Gastrocnemius medialis (tissue), 4 donors: ENCODE measurements at regions not wholly inside any gene's neighbourhood (a gene's known extent, or its start where the extent isn't known, plus 50 kb on each side); places are given as distances from the start of the nearest gene placed in this dataset.

Source experiments
- ATAC-seq, 2 donors: fragments of 150-250 bp; one replicate each; pipeline ENCODE4 v1.9.1; 2016
- DNase-seq, 2 donors: peaks; one replicate each; pipeline ENCODE4 v3.0.0-alpha.2; 2019
- H3K27ac ChIP-seq, 4 donors: fragments of 200-600 bp; sonication (generic); 1 replicate in 1 of 4; 2 replicates in 3 of 4; pipeline ENCODE4 v1.5.1; 2016 to 2018; ENCODE audit warnings: mild to moderate bottlenecking in 2 of 4, moderate library complexity in 1 of 4
- H3K27me3 ChIP-seq, 3 donors: fragments of 200-600 bp; sonication (generic) in 2 of 3; 1 replicate in 1 of 3; 2 replicates in 2 of 3; pipeline versions ENCODE4 v1.5.1 to v1.6.0; 2016 to 2019; ENCODE audit warnings: mild to moderate bottlenecking in 1 of 3, moderate library complexity in 1 of 3
- H3K36me3 ChIP-seq, 2 donors: fragments of 200-600 bp; sonication (generic) in 1 of 2; one replicate each; pipeline ENCODE4 v1.5.1; 2017 to 2018
- H3K4me1 ChIP-seq, 2 donors: fragments of 200-600 bp; sonication (generic) in 1 of 2; one replicate each; pipeline ENCODE4 v1.5.1; 2016 to 2017; ENCODE audit warnings: mild to moderate bottlenecking in 2 of 2
- H3K4me3 ChIP-seq, 4 donors: fragments of 200-600 bp; sonication (generic) in 3 of 4; 1 replicate in 1 of 4; 2 replicates in 3 of 4; pipeline ENCODE4 v1.5.1; 2016 to 2019; ENCODE audit warnings: mild to moderate bottlenecking in 2 of 4
- H3K9me3 ChIP-seq, 3 donors: fragments of 200-600 bp; sonication (generic) in 2 of 3; 1 replicate in 1 of 3; 2 replicates in 2 of 3; pipeline ENCODE4 v1.5.1; 2016 to 2019
- POLR2A ChIP-seq, 2 donors: fragments of 450-650 bp; IDR thresholded peaks; one replicate each; pipeline ENCODE4 v1.6.1; 2017; ENCODE audit warnings: antibody characterized with exemption in 2 of 2, mild to moderate bottlenecking in 2 of 2, moderate library complexity in 2 of 2
- in situ Hi-C, 4 donors: fragments of 200-750 bp; cut with MboI; loops; one replicate each; pipeline versions ENCODE4 v1.15.0 to v1.8.0; 2017; ENCODE audit warnings: low sequenced_read_pairs in 4 of 4
- intact Hi-C: fragments of 100-400 bp; cut with DNase I; formaldehyde crosslinking; loops from one replicate; pipeline ENCODE4 v1.15.1; 2023; ENCODE audit warnings: low total_unique reads
- TF ChIP-seq, protein P1 (sequence below), 5 experiments: fragments of 450-650 bp in 3 of 5; fragments of 200-600 bp in 2 of 5; sonication (generic) in 2 of 5; IDR thresholded peaks in 4 of 5; conservative IDR thresholded peaks in 1 of 5; 1 replicate in 4 of 5; 2 replicates in 1 of 5; pipeline ENCODE4 v1.5.1; 2016 to 2019; ENCODE audit warnings: antibody characterized with exemption in 5 of 5, mild to moderate bottlenecking in 3 of 5, moderate library complexity in 3 of 5

DNA sequence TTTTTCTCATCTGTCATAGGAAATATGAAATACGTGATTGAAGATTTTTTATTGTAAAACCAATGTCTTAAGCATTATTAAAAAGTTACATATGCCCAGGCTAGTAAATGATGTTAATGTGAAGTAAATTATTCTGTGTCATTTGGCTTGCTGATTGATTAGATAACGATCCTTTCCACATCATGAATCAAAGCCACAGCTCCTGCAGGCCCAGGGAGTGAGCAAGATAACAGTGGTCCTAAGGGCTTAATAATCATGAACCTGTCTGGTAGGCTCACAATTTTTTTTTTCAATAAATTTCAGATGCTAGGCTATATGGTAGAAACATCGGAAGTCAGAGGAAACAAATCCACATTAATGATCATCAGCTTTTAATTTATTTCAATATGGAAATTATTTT lies 269.0 kb upstream of the SLC10A2 start:
- H3K4me1 ChIP-seq, result no peaks in the 10 kb centered on the region
- no peaks in the 10 kb centered on the region for H3K36me3 ChIP-seq
- TF ChIP-seq, protein P1, sequence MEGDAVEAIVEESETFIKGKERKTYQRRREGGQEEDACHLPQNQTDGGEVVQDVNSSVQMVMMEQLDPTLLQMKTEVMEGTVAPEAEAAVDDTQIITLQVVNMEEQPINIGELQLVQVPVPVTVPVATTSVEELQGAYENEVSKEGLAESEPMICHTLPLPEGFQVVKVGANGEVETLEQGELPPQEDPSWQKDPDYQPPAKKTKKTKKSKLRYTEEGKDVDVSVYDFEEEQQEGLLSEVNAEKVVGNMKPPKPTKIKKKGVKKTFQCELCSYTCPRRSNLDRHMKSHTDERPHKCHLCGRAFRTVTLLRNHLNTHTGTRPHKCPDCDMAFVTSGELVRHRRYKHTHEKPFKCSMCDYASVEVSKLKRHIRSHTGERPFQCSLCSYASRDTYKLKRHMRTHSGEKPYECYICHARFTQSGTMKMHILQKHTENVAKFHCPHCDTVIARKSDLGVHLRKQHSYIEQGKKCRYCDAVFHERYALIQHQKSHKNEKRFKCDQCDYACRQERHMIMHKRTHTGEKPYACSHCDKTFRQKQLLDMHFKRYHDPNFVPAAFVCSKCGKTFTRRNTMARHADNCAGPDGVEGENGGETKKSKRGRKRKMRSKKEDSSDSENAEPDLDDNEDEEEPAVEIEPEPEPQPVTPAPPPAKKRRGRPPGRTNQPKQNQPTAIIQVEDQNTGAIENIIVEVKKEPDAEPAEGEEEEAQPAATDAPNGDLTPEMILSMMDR (IDR thresholded peaks at IDR 0.05 in 4 of 5, conservative IDR thresholded peaks at IDR 0.05 in 1 of 5), result no peak
- TF ChIP-seq POLR2A (IDR thresholded peaks at IDR 0.05), result no peak
- DNase-seq (no peak), ATAC-seq (no peak)
- H3K9me3 ChIP-seq, result no peaks in the 10 kb centered on the region
- H3K4me3 ChIP-seq, result no peak overlapping the region
- no peaks in the 10 kb centered on the region for H3K27me3 ChIP-seq
- in situ Hi-C loops (no loop called here), intact Hi-C loops (no loop called here)
- no peak overlapping the region for H3K27ac ChIP-seq

DNA sequence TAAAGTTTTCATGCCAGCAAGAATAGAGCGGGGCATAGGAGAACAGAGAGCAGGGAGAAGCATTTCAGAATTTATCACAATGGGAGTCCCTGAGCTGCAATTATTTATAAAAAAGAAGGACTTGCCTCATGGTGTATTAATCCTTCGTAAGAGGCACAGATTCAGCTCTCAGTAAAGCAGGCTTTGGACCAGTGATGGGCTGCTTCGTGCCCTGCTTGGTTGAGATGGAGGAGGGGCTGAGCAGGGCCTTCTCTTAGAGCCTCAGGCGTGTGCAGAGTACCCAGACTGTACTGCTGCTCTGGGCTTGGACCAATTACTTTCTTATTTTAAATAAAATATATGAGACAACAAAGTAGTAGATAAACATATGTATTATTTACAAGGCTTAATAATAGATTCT lies 265.7 kb upstream of the SLC10A2 start:
- in situ Hi-C loops, result no loop called here
- no peaks in the 10 kb centered on the region for H3K36me3 ChIP-seq
- no peak for DNase-seq
- H3K27me3 ChIP-seq, result no peaks in the 10 kb centered on the region
- intact Hi-C loops, result no loop called here
- H3K9me3 ChIP-seq, result no peaks in the 10 kb centered on the region
- no peak for TF ChIP-seq POLR2A (IDR thresholded peaks at IDR 0.05)
- TF ChIP-seq, protein P1 (IDR thresholded peaks at IDR 0.05 in 4 of 5, conservative IDR thresholded peaks at IDR 0.05 in 1 of 5), result no peak
- no peaks in the 10 kb centered on the region for H3K4me1 ChIP-seq
- H3K4me3 ChIP-seq, result no peak overlapping the region
- no peak overlapping the region for H3K27ac ChIP-seq
- ATAC-seq, result no peak

DNA sequence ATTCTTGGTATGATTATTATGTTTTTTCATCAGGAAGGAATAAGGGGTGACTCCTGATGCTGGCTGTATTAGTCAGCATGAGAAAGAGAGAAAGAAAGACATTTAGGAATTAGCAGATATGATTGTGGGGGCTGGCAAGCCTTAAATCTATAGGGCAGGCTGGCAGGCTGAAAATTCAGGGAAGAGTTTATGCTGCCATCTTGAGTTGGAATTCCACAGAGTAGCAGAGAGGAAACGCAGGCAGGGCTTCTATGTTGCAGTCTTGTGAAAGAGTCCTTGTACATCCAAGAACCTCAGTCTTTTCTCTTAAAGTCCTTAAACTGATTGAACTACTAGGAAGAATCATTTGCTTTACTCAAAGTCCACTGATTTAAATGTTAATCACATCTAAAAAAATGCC lies 262.7 kb upstream of the SLC10A2 start:
- in situ Hi-C loops, result no loop called here
- Histone ChIP-seq H3K27ac (no peak overlapping the region), H3K36me3 (no peaks in the 10 kb centered on the region), H3K27me3 (no peaks in the 10 kb centered on the region), H3K9me3 (no peaks in the 10 kb centered on the region), H3K4me3 (no peak overlapping the region), H3K4me1 (no peaks in the 10 kb centered on the region)
- TF ChIP-seq, protein P1 (IDR thresholded peaks at IDR 0.05 in 4 of 5, conservative IDR thresholded peaks at IDR 0.05 in 1 of 5), result no peak
- no peak for TF ChIP-seq POLR2A (IDR thresholded peaks at IDR 0.05)
- intact Hi-C loops, result no loop called here
- DNase-seq (no peak), ATAC-seq (no peak)

DNA sequence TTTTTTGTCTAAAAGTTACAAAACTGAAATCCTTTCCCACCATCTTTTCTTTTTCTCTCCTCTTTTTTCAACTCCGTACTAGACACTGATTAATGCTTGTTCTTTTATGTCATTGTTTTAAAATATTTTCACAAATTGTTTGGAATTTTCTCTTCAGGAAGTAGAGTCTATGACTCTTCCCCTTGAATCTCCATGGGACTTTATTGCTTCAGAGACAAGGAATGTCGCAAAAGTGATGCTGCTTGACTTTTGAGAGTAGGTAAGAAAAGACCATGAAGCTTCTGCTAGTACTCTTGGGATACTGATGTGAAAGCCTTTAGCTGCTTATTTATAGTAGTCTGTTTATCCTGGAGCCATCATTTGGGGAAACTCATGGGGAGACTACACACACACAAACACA lies 260.1 kb upstream of the SLC10A2 start:
- no peak for DNase-seq
- H3K4me3 ChIP-seq, result no peak overlapping the region
- no peaks in the 10 kb centered on the region for H3K27me3 ChIP-seq
- H3K9me3 ChIP-seq, result no peaks in the 10 kb centered on the region
- TF ChIP-seq POLR2A (IDR thresholded peaks at IDR 0.05), result no peak
- TF ChIP-seq, protein P1 (IDR thresholded peaks at IDR 0.05 in 4 of 5, conservative IDR thresholded peaks at IDR 0.05 in 1 of 5), result no peak
- no peaks in the 10 kb centered on the region for H3K4me1 ChIP-seq
- in situ Hi-C loops, result no loop called here
- ATAC-seq, result no peak
- no peak overlapping the region for H3K27ac ChIP-seq
- H3K36me3 ChIP-seq, result no peaks in the 10 kb centered on the region
- intact Hi-C loops, result no loop called here

DNA sequence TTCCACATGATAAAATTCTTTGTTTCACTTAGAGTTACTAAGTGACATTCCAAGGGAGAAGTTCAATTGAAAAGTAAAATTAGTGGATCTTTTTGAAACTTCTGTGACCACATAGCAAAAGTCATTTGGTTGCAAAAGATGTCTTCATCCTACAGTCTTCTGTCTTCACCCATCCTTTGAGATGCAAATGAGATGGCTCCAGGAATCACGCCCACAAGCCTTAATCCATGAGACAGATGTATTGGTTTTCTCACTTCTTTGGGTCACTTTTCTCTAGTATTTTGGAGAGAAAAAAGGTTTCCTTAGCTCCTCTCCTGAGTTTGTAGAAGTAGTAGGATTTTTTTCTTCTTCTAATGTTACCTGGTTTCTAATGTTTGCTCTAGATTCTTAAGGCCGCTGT lies 259.5 kb upstream of the SLC10A2 start:
- in situ Hi-C loops, result no loop called here
- Histone ChIP-seq H3K9me3 (no peaks in the 10 kb centered on the region), H3K27me3 (no peaks in the 10 kb centered on the region), H3K27ac (no peak overlapping the region), H3K36me3 (no peaks in the 10 kb centered on the region), H3K4me1 (no peaks in the 10 kb centered on the region), H3K4me3 (no peak overlapping the region)
- intact Hi-C loops, result no loop called here
- ATAC-seq (no peak), DNase-seq (no peak)
- TF ChIP-seq POLR2A (IDR thresholded peaks at IDR 0.05), result no peak
- TF ChIP-seq, protein P1 (IDR thresholded peaks at IDR 0.05 in 4 of 5, conservative IDR thresholded peaks at IDR 0.05 in 1 of 5), result no peak
